GM19463 (cell line): ENCODE measurements at regions not wholly inside any gene's neighbourhood (a gene's known extent, or its start where the extent isn't known, plus 50 kb on each side); places are given as distances from the start of the nearest gene placed in this dataset.
A peak's percentile ranks its signal among the peaks of the same experiment; 100 is the strongest.

ENCODE experiments used
- ATAC-seq: cut with Tn5 transposase; IDR thresholded peaks from one replicate; pipeline ENCODE4 v1.9.1; 2021; ENCODE audit warnings: mild to moderate bottlenecking, moderate library complexity; ENCODE audit not compliant: unreplicated experiment

DNA sequence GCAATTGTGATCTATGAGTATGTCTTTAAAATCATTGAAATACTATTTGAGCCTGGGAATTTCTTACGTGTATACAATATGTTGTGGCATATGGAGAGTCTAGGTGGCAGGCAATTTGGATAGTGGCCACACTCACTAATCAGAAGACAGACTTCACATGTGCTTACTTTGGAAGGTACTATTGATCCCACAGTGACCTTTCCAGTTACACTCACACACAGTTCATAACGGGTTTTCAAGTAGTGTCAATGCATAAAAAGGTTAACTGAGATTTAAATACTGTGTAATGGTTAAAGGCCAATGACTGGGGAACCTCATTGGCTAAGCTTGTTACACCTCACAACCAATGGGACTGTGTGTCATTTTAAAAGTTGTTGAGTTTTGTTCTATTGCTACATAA, 783.2 kb downstream of the RPA4 start:
- no peak for ATAC-seq

DNA sequence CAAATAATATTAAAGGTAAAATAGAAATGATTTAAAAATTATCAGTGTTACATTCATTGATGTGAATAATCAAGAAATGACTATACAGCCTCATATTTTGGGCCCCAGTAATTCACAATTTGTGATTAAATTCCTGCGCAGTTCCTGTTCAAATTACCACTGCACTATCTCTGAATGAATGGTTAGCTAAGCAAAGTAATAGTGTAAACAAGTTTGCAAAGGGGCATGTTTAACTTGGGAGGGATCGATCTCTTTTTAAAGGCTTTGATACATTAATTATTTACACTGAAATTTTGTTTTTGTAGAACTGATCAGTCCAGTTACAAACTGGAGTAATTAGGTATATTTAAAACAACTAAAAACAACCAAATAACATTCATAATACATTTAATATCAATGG, 784.4 kb downstream of the RPA4 start:
- ATAC-seq = no peak

DNA sequence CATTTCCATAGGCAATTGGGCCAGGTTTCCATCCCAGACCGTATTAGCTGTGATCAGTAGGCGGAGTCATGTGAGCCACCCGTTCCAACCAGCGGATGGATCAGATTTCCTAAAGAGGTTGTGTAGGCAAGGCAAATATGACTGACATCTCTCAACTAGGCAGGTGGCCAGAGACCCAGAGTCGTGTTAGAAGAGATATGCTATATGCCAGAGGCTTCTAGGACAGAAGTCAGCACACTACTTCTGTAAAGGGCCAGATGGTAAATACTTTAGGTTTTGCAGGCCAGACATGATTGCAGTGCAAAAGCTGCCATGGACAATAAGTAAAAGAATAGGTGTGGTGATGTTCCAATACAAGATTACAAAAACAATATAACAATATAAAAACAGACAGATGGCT, 788.4 kb downstream of the RPA4 start:
- no peak for ATAC-seq

DNA sequence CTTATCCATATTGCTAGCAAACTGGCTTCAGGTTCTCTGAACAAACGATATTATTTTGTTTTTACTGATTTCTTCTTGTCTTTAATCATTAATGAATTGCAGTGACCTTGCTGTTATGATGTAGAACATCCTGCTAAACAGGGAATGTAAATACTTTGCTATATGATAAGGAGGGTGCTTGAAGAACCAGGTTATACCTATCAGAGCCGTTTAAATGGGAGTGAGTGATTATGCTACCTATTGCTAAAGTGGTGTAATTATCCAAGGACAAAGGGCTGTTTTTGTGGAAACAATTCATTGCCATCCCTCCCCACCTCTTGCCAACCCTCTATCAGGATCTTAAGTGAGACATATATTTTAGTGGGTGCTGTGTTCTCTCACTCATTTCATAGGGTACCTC, 788.9 kb downstream of the RPA4 start:
- no peak for ATAC-seq

DNA sequence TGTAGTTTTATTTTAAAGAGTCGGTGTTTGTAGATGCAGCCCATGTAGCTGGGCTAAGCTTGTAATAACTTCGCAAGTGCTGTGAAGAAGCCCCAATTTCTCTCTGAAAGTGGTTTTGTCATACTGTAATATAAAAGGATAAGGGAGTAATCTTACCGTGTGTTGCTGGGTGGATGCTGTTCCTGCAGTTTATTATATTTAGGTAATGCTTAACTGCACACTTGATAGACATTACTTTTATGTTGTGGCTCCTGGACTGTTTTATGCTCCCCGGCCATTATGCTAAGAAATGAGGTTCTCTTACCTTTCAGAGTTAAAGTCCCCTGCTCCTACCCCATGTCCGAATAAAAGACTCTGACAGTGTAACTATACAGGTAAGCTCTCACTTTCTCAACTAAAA, 789.4 kb downstream of the RPA4 start:
- no peak for ATAC-seq

DNA sequence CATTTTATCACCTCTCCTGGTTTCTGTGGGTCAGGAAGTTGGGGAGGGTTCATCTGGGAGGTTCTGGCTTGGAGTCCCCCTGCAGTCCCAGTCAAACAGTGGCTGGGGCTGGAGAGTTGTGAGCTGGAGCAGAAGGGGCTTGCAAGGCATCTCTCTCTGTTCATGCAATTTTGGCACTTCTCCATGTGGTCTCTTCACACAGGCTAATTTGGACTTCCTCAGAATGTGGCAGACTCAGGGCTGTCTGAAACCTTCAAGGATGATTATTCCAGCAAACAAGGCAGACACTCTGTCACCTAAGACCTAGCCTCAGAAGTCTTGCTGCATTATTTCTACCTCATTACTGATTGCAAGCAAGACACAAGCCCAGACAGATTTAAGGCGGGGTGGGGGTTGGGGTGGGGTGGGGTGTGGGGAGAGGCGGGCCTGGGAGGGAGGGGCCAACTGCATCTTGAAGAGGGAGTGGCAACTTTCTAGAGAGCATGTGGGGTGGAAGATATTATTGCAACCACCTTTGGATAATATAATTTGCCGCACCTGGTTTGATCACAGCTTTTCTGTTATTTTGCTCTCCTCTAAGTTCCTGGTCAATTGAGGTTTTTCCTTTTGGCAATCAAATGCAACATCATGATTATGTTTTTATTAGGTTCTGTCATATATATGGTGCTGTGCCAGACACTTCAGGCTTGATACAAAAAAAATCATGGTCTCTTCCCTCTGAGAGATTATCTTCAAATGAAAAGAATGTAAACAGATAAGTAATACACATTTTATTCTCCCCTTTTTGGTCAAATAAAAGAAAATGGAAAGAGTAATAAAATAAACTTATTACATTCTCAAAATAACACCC, 799.5 kb downstream of the RPA4 start:
- ATAC-seq = no peak

DNA sequence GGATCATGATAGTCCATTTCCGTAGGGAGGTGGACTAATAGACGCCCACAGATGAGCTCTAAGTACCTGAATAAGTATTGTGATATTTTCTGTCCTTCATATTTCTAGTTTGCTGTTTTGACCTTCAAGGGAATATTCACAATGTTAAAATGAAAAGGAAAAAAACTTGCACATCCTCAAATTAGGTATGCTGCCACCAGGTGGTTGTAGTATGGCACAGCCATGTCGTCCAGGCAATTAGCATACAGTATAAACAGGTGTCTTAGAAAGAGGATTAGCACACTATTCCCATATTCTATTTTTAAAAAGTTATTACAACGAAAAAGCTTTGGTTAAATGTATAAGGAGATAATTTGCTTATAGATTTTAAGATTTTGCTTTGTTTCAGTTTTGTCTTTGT, 802.0 kb downstream of the RPA4 start:
- ATAC-seq = peak; percentile 79

DNA sequence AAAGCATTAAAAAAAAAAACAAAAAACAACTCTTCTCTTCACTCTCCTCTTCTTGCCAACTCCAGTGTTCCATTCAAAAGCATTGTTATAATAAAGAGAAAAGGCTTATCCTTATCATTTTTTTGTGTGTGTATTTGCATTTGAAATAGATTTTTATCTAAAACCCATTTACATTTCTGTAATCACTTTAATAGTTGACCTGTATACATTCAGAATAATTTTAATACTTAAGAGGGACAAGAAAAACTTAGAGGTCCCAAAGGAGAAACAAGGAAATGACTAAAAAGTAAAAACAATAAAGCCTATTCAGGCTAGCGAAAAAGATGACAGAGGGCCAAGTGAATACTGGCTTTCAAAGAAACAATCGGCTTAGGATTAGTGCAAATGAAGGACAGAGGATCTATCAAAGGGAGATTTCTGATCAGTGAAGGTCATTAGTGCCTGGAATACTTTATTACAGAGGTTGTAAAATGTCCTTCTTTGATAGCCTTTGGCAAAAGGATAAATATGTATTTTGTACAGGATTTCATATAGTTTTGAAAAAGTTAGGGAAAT, 808.3 kb downstream of the RPA4 start:
- ATAC-seq = no peak

DNA sequence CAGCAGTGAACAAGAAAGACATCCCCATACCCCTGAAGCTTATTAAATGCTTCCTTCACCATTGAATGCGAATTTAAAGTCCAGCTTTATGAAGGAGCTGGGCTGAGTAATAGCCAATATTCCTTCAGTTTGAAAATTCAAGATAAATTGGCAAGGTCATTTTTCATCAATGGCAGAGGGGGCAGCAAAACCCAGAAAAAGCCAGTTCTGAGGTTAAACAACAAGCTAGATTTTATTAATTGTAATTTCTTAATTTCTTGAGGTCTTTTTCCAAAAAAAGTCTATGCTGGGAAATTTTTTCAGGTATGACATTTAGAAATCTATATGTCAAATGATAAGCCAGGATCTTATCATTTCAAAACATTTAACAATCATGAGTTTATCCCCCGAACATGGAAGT, 808.9 kb downstream of the RPA4 start:
- no peak for ATAC-seq

DNA sequence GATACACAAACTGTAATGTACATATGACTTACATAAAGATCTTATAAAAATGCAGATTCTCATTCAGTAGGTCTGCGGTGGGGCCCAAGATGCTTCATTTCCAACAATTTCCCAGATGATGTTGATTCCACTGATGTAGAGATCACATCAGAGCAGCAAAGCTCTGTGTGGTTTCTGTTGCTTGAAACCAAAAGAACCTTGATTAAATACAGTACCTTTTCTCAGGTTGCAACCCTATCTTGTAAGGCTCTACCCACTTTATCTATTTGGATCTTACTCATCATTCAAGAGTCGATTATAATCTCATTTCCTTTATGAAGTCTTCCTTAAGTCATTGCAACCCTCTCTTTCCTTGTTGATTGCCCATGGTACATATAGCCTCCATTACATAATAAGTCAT, 816.8 kb downstream of the RPA4 start:
- no peak for ATAC-seq

DNA sequence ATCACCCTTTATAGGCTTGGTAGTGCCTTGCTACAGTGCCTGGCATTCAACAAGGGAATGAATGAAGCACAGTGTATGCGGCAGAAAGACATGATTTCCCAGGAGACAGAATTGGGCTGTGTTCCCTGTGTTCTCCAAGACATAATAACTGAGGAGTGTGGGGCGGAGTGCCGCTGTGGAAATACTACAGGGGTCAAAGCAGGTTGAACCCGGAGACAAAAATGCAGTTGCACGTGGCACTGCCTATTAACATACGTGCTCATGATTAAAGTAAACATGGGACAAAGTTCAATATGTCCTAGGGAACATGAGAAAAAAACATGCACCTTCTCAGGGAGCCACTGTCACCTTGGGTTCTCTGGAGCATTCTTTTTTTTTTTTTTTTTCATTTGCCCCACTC, 820.8 kb downstream of the RPA4 start:
- no peak for ATAC-seq

DNA sequence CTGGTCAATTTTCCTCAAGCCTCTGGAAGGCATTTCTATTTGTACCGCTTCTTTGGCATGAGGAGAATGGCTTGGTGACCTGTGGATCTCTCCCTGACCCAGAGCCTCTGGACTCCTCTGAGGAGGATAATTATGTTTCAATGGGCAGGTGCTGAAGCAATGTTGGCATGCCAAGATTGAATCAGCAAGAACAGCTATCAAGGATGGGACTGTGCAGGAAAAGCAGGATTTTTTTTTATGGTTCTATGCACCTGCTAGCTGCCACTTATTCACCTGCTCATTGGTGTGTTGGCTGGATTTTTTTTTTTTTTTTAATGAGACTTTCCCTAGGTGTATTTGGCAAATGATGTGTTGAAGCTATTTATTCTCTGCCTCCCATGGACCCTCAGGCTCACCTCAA, 821.2 kb downstream of the RPA4 start:
- ATAC-seq = no peak

DNA sequence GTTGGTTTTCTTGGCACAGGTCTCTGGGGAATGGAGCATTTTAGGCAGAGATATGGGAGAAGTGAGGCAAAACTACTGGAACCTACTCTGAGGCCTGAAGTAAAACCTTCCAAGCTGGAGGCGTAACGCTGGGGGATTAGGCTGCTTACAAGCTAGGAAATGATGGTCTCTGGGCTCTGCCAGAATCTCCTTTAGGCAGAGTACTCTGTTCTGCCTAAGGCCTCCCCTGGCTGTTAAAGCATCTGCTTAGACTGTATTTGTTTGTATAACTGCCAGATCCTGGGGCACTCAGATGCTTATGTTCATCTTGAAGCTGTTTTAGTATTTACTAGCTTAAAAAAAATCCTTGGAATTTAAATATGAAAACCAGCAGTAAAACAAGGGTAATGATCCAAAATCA, 822.2 kb downstream of the RPA4 start:
- no peak for ATAC-seq

DNA sequence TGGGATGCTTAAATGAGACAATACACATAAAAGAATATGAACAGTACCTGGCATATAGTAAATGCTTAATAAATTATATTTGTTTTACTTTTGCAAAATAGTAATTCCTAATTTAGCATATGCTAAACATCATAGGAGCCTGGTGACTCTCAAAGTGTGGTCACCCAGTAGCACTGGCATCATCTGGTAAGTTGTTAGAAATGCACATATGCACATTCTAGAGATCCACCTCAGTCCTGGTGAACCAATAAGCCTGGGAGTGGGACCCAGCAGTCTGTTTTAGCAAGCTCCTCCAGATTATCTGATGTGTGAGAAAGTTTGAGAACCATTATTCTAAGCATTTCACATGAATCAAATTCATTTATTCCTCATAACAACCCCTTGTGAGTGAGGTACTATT, 830.4 kb downstream of the RPA4 start:
- no peak for ATAC-seq

DNA sequence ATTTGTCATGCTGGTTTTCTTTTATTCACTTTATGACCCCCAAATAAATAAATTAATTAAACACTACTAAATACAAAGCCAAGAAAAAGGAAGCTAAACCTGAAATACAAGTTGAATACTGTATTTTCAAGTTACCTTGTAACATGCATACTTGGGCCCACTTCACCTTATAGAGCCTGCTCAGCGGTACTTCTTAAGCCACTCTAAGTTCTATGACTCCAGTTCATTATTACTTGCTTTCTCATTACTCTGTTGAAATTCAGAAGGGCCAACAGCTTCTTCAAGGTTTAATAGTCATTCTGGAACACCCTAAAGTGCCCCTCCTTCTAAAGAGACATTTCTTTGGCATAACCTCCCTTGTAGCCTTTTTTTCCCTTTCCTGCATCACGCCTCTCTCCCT, 844.5 kb downstream of the RPA4 start:
- ATAC-seq = no peak

DNA sequence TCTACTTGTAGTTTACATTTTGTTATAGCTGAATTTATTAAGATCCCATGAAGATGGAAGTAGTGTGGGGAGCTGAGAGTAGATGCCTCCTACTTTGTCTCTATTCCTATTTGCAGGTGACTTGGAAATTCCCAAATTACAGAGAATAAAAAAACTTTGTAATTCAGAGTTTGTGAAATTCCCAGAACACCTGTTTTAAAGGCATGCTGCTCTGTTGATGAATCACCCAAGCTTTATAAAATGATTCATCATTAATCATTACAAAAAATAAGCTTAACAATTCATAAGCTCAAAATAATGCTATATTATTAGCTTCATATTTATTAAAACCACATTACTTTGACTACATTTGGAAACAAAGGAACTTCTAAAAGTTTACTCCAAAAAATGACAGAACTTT, 856.3 kb downstream of the RPA4 start:
- ATAC-seq = no peak

DNA sequence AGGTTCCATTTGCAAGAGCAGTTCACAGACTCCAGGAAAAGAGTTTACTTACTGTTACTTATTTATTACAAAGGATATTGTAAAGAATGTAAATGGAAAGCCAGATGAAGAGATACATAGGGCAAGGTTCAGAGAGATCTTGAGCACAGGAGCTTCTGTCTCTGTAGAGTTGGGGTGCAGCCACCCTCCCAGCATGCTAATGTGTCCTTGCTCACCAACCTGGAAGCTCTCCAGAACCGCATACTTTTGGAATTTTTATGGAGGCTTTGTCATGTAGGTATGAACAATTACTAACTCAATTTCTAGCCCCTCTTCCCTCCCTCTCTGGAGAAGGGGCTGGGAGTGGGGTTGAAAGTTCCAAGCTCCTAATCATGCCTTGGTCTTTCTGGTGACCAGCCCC, 857.2 kb downstream of the RPA4 start:
- no peak for ATAC-seq

DNA sequence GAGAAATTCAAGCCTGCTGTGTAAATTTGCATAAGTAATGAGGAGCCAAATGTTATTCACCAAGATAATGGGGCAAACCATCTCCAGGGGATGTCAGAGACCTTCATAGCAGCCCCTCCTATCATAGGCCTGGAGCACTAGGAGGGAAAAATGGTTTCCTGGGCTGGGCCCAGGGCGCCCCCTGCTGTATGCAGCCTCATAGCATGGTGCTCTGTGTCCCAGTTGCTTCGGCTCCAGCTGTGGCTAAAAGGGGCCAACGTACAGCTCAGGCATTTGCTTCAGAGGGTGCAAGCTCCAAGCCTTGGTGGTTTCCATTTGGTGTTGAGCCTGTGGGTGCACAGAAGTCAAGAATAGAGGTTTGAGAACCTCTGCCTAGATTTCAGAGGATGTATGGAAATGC, 859.3 kb downstream of the RPA4 start:
- no peak for ATAC-seq

DNA sequence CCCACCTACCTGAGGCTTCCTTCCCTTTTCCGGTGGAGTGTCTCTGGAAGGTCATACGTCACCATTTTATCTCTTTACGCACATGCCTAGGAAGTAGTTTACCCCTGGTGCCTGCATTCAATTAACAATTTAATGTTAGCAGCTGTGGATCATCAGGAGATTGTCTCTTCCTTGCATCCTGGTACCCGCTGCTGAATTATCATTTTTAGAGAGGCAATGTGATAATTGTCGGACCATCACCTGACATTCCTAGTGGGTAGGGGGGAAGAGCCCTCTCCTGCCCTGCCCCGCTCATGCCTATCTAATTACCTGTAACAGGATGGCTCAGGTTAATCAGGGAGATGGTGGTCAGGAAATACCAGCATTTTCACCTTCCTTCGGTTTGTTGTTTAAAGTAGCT, 863.6 kb downstream of the RPA4 start:
- ATAC-seq = no peak

DNA sequence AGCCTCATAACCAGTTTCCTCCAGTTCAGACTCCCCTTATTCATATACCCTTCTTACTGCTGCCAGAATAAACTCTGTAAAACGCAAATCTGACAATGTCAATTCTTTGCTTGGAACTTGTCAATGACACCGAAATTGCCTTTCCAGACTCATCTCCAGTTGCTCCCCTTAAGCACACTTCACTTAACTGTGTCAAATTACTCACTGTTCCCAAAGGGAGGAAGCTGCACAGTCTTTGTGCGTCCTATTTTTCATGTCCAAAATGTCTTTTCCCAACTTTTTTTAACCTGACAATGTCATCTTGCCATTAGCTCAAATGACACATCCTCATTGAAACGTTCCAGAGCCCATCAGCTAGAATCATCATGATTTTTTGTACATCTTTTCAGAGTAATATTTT, 867.3 kb downstream of the RPA4 start:
- no peak for ATAC-seq

DNA sequence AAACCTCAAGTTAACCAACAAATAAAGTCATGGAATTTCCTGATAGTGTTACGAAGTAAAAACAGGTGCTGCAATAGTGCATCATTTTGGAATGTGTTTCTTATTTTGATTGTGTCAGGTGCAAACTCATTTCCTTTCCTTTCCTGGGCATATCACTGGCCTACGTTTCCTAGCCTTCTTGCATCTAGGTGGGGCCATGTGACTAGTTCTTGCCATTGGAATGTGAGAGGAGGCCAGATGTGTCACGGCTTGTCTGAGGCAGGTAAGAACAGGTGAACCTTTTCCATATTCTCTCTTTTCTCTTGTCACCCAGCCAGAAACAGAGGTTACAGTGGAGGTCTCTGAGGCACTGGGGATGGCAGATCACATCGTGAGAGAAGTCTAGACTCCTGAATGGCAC, 868.0 kb downstream of the RPA4 start:
- no peak for ATAC-seq

DNA sequence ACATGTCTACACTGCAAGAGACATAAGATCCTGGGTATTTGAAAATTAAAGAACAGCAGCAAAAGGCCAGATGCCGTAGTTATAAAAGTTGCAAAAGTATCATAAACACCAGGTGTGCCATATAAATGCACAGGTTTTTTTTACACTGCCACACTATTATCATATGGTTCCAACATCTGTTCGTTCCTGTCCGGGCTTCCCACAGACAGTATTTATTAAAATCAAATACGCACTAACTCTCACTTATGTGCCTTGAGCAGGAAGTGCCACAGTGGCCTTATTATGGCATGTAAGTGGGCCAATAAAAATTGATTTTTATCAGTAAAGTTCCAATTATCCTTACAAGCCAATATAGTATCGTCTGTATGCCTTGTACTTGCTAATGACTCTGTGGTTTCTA, 873.2 kb downstream of the RPA4 start:
- no peak for ATAC-seq

DNA sequence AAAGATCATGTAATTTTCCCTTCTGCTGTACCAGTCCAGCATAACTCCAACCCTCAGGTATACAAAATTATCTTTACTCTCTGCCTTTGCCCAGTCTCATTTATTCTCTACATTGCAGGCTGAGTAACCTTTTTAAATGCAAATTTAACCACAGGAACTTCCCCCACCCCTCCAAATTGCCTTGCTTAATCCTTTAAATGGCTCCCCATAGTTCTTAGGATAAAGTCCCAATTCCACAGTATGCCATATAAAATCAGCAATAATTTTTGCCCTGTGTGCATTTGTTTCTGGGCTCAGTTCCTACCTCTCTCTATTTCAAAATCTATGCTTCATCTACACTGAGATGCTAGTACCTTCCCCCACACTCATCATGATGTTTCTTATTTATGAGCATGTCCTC, 879.7 kb downstream of the RPA4 start:
- ATAC-seq = no peak
